Spleen (tissue), 7 donors: ENCODE measurements at regions not wholly inside any gene's neighbourhood (a gene's known extent, or its start where the extent isn't known, plus 50 kb on each side); places are given as distances from the start of the nearest gene placed in this dataset.

Experiments used
- CTCF ChIP-seq, 11 experiments: fragments of 200-600 bp in 7 of 11; fragments of 450-650 bp in 4 of 11; sonication (generic) in 4 of 11; IDR thresholded peaks in 8 of 11; conservative IDR thresholded peaks in 3 of 11; 1 replicate in 7 of 11; 2 replicates in 4 of 11; pipeline versions ENCODE4 v1.4.0 to v1.8.0; 2016 to 2021; ENCODE audit warnings: antibody characterized with exemption in 11 of 11, inconsistent platforms in 4 of 11, mild to moderate bottlenecking in 1 of 11
- POLR2A ChIP-seq, 3 donors: fragments of 450-650 bp; IDR thresholded peaks; one replicate each; pipeline ENCODE4 v1.5.1; 2017; ENCODE audit warnings: antibody characterized with exemption in 3 of 3, mild to moderate bottlenecking in 1 of 3
- POLR2AphosphoS5 ChIP-seq, 3 donors: sonication (generic); formaldehyde crosslinking; IDR thresholded peaks; one replicate each; pipeline ENCODE4 v1.5.1; 2017; ENCODE audit warnings: antibody characterized with exemption in 3 of 3
- donor health status: DM: no; HTN: no; CAD: no; lungs with moderate emphysema.
- donor health status: DM: no; HTN: no; CAD: no.
- donor health status: DM: no; HTN: no; CAD: no.

GRCh38 chr13:63448692-63449091 is 2033.0 kb upstream of the PCDH20 start:
- TF ChIP-seq CTCF (IDR thresholded peaks at IDR 0.05 in 8 of 11, conservative IDR thresholded peaks at IDR 0.05 in 3 of 11) = no peak
- TF ChIP-seq POLR2AphosphoS5 (IDR thresholded peaks at IDR 0.05) = no peak
- TF ChIP-seq POLR2A (IDR thresholded peaks at IDR 0.05) = no peak
